ENCODE measurements at regions not wholly inside any gene's neighbourhood (a gene's known extent, or its start where the extent isn't known, plus 50 kb on each side); places are given as distances from the start of the nearest gene placed in this dataset.

GRCh38 chr7:33841031-33841430 is 64.3 kb upstream of the BMPER start:
- TF ChIP-seq CTCF (IDR thresholded peaks at IDR 0.05; ENCODE audit: low read length) (no peak), EZH2 (optimal IDR thresholded peaks at IDR 0.05; ENCODE audit: low read depth, low read length) (no peak)

Data from MM.1S (cell line).